ENCODE measurements at regions not wholly inside any gene's neighbourhood (a gene's known extent, or its start where the extent isn't known, plus 50 kb on each side); places are given as distances from the start of the nearest gene placed in this dataset.

- ChIA-PET CTCF (no interaction called here), POLR2A (no interaction called here)
- H3K27ac ChIP-seq (ENCODE audit: low read depth, low read length) = no peak overlapping the region
- H3K4me3 Mint-ChIP-seq = no peak overlapping the region
- H3K36me3 ChIP-seq (ENCODE audit: insufficient read depth, low read length) = no peaks in the 10 kb centered on the region
- peaks cover 0 to 8% (median 0%) of the 10 kb centered on the region in 5 donors for H3K9me3 Mint-ChIP-seq
- no peak for DNase-seq
- H3K27ac Mint-ChIP-seq = no peak overlapping the region
- H3K4me1 Mint-ChIP-seq = no peaks in the 10 kb centered on the region
- no peaks in the 10 kb centered on the region for H3K27me3 ChIP-seq (ENCODE audit: insufficient read depth, low read length, poor library complexity, severe bottlenecking)
- H3K27me3 Mint-ChIP-seq = no peaks in the 10 kb centered on the region
- H3K9me3 ChIP-seq (ENCODE audit: low read length) = no peaks in the 10 kb centered on the region
- no peaks in the 10 kb centered on the region for H3K36me3 Mint-ChIP-seq
- H3K4me3 ChIP-seq (ENCODE audit: low read length) = no peak overlapping the region
- H3K4me1 ChIP-seq (ENCODE audit: insufficient read depth, low read length) = no peaks in the 10 kb centered on the region
These were observed 241.2 kb upstream of the SAMSN1 start for GRCh38 chr21:14787312-14787711.

- H3K27me3 ChIP-seq (ENCODE audit: insufficient read depth, low read length, poor library complexity, severe bottlenecking) = no peaks in the 10 kb centered on the region
- no peak overlapping the region for H3K27ac ChIP-seq (ENCODE audit: low read depth, low read length)
- no peak for DNase-seq
- CTCF ChIA-PET = no interaction called here
- no peaks in the 10 kb centered on the region for H3K9me3 ChIP-seq (ENCODE audit: low read length)
- H3K4me3 ChIP-seq (ENCODE audit: low read length) = no peak overlapping the region
- H3K27ac Mint-ChIP-seq = no peak overlapping the region
- no peaks in the 10 kb centered on the region for H3K4me1 Mint-ChIP-seq
- no peaks in the 10 kb centered on the region for H3K36me3 Mint-ChIP-seq
- H3K4me1 ChIP-seq (ENCODE audit: insufficient read depth, low read length) = no peaks in the 10 kb centered on the region
- H3K9me3 Mint-ChIP-seq = peaks cover 0 to 8% (median 0%) of the 10 kb centered on the region in 5 donors
- peaks cover 0 to 4% of the 10 kb centered on the region in 2 donors for H3K27me3 Mint-ChIP-seq
- H3K36me3 ChIP-seq (ENCODE audit: insufficient read depth, low read length) = no peaks in the 10 kb centered on the region
- H3K4me3 Mint-ChIP-seq = no peak overlapping the region
- POLR2A ChIA-PET = no interaction called here
These were observed 239.6 kb upstream of the SAMSN1 start for GRCh38 chr21:14785679-14786078.

GRCh38 chr21:14773777-14774345 lies 227.7 kb upstream of the SAMSN1 start:
- H3K4me3 ChIP-seq (ENCODE audit: low read length) = no peak overlapping the region
- Mint-ChIP-seq H3K4me1 (no peaks in the 10 kb centered on the region), H3K36me3 (no peaks in the 10 kb centered on the region), H3K9me3 (no peaks in the 10 kb centered on the region), H3K4me3 (no peak overlapping the region), H3K27me3 (peaks cover 1 to 10% of the 10 kb centered on the region in 2 donors), H3K27ac (no peak overlapping the region)
- no peaks in the 10 kb centered on the region for H3K4me1 ChIP-seq (ENCODE audit: insufficient read depth, low read length)
- H3K9me3 ChIP-seq (ENCODE audit: low read length) = no peaks in the 10 kb centered on the region
- no peak overlapping the region for H3K27ac ChIP-seq (ENCODE audit: low read depth, low read length)
- no peaks in the 10 kb centered on the region for H3K36me3 ChIP-seq (ENCODE audit: insufficient read depth, low read length)
- DNase-seq = peak; percentile 18 to 69 (median 24)
- ChIA-PET POLR2A (no interaction called here), CTCF (interaction anchor here (0.9 to 1.2 kb wide), 3 partner anchors 20 to 779 kb away, joined by 3 read pairs; no protein-coding TSS in a partner anchor)
- H3K27me3 ChIP-seq (ENCODE audit: insufficient read depth, low read length, poor library complexity, severe bottlenecking) = no peaks in the 10 kb centered on the region

- peaks cover 1 to 10% of the 10 kb centered on the region in 2 donors for H3K27me3 Mint-ChIP-seq
- H3K4me1 Mint-ChIP-seq = no peaks in the 10 kb centered on the region
- H3K27me3 ChIP-seq (ENCODE audit: insufficient read depth, low read length, poor library complexity, severe bottlenecking) = no peaks in the 10 kb centered on the region
- H3K9me3 ChIP-seq (ENCODE audit: low read length) = no peaks in the 10 kb centered on the region
- no peaks in the 10 kb centered on the region for H3K36me3 ChIP-seq (ENCODE audit: insufficient read depth, low read length)
- CTCF ChIA-PET = interaction anchor here (1.5 kb wide), 1 partner anchor 511 kb away, joined by 3 read pairs; no protein-coding TSS in a partner anchor
- H3K27ac Mint-ChIP-seq = no peak overlapping the region
- DNase-seq = no peak
- no peaks in the 10 kb centered on the region for H3K9me3 Mint-ChIP-seq
- no peak overlapping the region for H3K4me3 ChIP-seq (ENCODE audit: low read length)
- H3K36me3 Mint-ChIP-seq = no peaks in the 10 kb centered on the region
- H3K27ac ChIP-seq (ENCODE audit: low read depth, low read length) = no peak overlapping the region
- no peaks in the 10 kb centered on the region for H3K4me1 ChIP-seq (ENCODE audit: insufficient read depth, low read length)
- POLR2A ChIA-PET = no interaction called here
- H3K4me3 Mint-ChIP-seq = no peak overlapping the region
These were observed 225.5 kb upstream of the SAMSN1 start for GRCh38 chr21:14771593-14771992.

GRCh38 chr21:14768042-14768441 lies 221.9 kb upstream of the SAMSN1 start:
- no peak overlapping the region for H3K27ac Mint-ChIP-seq
- ChIA-PET CTCF (no interaction called here), POLR2A (no interaction called here)
- no peak for DNase-seq
- no peak overlapping the region for H3K4me3 Mint-ChIP-seq
- no peaks in the 10 kb centered on the region for H3K4me1 ChIP-seq (ENCODE audit: insufficient read depth, low read length)
- peaks cover 2 to 6% of the 10 kb centered on the region in 2 donors for H3K27me3 Mint-ChIP-seq
- H3K36me3 ChIP-seq (ENCODE audit: insufficient read depth, low read length) = no peaks in the 10 kb centered on the region
- H3K4me3 ChIP-seq (ENCODE audit: low read length) = no peak overlapping the region
- H3K36me3 Mint-ChIP-seq = no peaks in the 10 kb centered on the region
- H3K27ac ChIP-seq (ENCODE audit: low read depth, low read length) = no peak overlapping the region
- no peaks in the 10 kb centered on the region for H3K4me1 Mint-ChIP-seq
- no peaks in the 10 kb centered on the region for H3K27me3 ChIP-seq (ENCODE audit: insufficient read depth, low read length, poor library complexity, severe bottlenecking)
- no peaks in the 10 kb centered on the region for H3K9me3 Mint-ChIP-seq
- no peaks in the 10 kb centered on the region for H3K9me3 ChIP-seq (ENCODE audit: low read length)

- Mint-ChIP-seq H3K9me3 (no peaks in the 10 kb centered on the region), H3K4me3 (no peak overlapping the region), H3K27me3 (peaks cover 2 to 6% of the 10 kb centered on the region in 2 donors), H3K36me3 (no peaks in the 10 kb centered on the region), H3K4me1 (no peaks in the 10 kb centered on the region), H3K27ac (no peak overlapping the region)
- no peak for DNase-seq
- Histone ChIP-seq H3K36me3 (ENCODE audit: insufficient read depth, low read length) (no peaks in the 10 kb centered on the region), H3K27ac (ENCODE audit: low read depth, low read length) (no peak overlapping the region), H3K27me3 (ENCODE audit: insufficient read depth, low read length, poor library complexity, severe bottlenecking) (no peaks in the 10 kb centered on the region), H3K4me3 (ENCODE audit: low read length) (no peak overlapping the region), H3K9me3 (ENCODE audit: low read length) (no peaks in the 10 kb centered on the region), H3K4me1 (ENCODE audit: insufficient read depth, low read length) (peaks cover 4% of the 10 kb centered on the region)
- POLR2A ChIA-PET = no interaction called here
- CTCF ChIA-PET = no interaction called here
These were observed 221.2 kb upstream of the SAMSN1 start for GRCh38 chr21:14767192-14767852.

GRCh38 chr21:14766241-14766640 lies 220.1 kb upstream of the SAMSN1 start:
- Histone ChIP-seq H3K36me3 (ENCODE audit: insufficient read depth, low read length) (no peaks in the 10 kb centered on the region), H3K27me3 (ENCODE audit: insufficient read depth, low read length, poor library complexity, severe bottlenecking) (no peaks in the 10 kb centered on the region), H3K9me3 (ENCODE audit: low read length) (no peaks in the 10 kb centered on the region), H3K4me1 (ENCODE audit: insufficient read depth, low read length) (peaks cover 4% of the 10 kb centered on the region), H3K4me3 (ENCODE audit: low read length) (no peak overlapping the region), H3K27ac (ENCODE audit: low read depth, low read length) (no peak overlapping the region)
- ChIA-PET POLR2A (no interaction called here), CTCF (no interaction called here)
- Mint-ChIP-seq H3K9me3 (no peaks in the 10 kb centered on the region), H3K4me3 (no peak overlapping the region), H3K4me1 (no peaks in the 10 kb centered on the region), H3K27ac (no peak overlapping the region), H3K27me3 (peaks cover 2 to 6% of the 10 kb centered on the region in 2 donors), H3K36me3 (no peaks in the 10 kb centered on the region)
- DNase-seq = no peak

GRCh38 chr21:14763695-14764064 lies 217.6 kb upstream of the SAMSN1 start:
- Mint-ChIP-seq H3K27ac (no peak overlapping the region), H3K27me3 (peaks cover 0 to 2% of the 10 kb centered on the region in 2 donors), H3K4me1 (no peaks in the 10 kb centered on the region), H3K36me3 (peaks cover 0 to 3% (median 0%) of the 10 kb centered on the region in 3 donors), H3K4me3 (no peak overlapping the region), H3K9me3 (no peaks in the 10 kb centered on the region)
- ChIA-PET CTCF (no interaction called here), POLR2A (no interaction called here)
- Histone ChIP-seq H3K36me3 (ENCODE audit: insufficient read depth, low read length) (no peaks in the 10 kb centered on the region), H3K4me3 (ENCODE audit: low read length) (no peak overlapping the region), H3K27ac (ENCODE audit: low read depth, low read length) (peak overlapping the region; percentile 62), H3K9me3 (ENCODE audit: low read length) (no peaks in the 10 kb centered on the region), H3K4me1 (ENCODE audit: insufficient read depth, low read length) (peaks cover 4% of the 10 kb centered on the region), H3K27me3 (ENCODE audit: insufficient read depth, low read length, poor library complexity, severe bottlenecking) (no peaks in the 10 kb centered on the region)
- DNase-seq = no peak

All from CD8-positive, alpha-beta memory T cell (primary cell).